ENCODE measurements at regions not wholly inside any gene's neighbourhood (a gene's known extent, or its start where the extent isn't known, plus 50 kb on each side); places are given as distances from the start of the nearest gene placed in this dataset.
A peak's percentile ranks its signal among the peaks of the same experiment; 100 is the strongest.

DNA sequence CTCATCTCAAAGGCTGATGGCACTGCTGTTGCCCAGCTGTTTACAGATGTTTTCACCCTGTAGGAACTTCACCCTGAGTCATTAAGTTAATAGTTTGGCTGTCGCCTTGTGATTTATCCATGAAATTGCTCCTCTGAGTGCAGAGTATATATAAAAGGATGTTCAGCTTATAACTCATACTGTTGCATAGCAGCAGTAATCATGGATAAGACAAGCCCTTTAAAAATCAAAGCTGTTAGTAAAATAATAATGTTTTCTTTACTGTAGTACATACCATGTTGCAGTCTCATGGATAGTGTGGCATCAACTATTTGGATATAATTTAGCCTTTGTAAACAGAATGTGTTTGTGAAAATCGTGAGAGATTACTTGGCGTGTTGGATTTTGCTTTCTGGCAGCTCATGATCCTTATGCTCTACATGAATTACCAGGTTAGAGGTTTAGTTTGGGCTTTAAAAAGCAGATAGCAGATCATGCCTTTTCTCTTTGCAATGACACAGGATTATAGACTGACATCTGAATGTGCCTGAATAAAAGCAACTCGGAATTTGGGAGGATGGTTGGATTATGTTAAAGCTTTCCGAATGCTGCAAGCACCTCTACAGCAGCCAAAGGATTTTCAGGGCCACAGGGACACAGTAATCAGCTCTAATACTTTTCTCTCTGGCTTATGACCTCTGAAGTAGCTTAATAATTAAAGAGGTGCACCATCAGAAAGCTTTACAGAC, 279.7 kb upstream of the ATP2B1 start:
- no peak overlapping the region for H3K4me2 ChIP-seq (ENCODE audit: extremely low read depth, insufficient read depth, low read length)
- H3K4me3 ChIP-seq (replicated peaks in 1 of 4; ENCODE audit: control extremely low read depth in 1 of 4, insufficient read depth in 1 of 4, low read depth in 3 of 4, low read length in 4 of 4): no peak overlapping the region
- DNase-seq (ENCODE audit: low read depth in 2 of 2): peak in 1 of 2 donors; percentile 35
- H2AFZ ChIP-seq (ENCODE audit: low read length): no peak overlapping the region
- H3K27me3 ChIP-seq (ENCODE audit: control insufficient read depth, insufficient read depth, low read length): no peaks in the 10 kb centered on the region
- no peak overlapping the region for H3K27ac ChIP-seq (ENCODE audit: insufficient read depth, low read length)
- no peaks in the 10 kb centered on the region for H3K79me2 ChIP-seq (ENCODE audit: control insufficient read depth, insufficient read depth, low read length)
- H3K9me3 ChIP-seq (ENCODE audit: control insufficient read depth, insufficient read depth, low read depth, low read length): no peaks in the 10 kb centered on the region
- no peak overlapping the region for H3K9ac ChIP-seq (ENCODE audit: insufficient read depth, low read length)
- no peaks in the 10 kb centered on the region for H3K36me3 ChIP-seq (ENCODE audit: control insufficient read depth, insufficient read depth, low read length)
- TF ChIP-seq, protein P1, sequence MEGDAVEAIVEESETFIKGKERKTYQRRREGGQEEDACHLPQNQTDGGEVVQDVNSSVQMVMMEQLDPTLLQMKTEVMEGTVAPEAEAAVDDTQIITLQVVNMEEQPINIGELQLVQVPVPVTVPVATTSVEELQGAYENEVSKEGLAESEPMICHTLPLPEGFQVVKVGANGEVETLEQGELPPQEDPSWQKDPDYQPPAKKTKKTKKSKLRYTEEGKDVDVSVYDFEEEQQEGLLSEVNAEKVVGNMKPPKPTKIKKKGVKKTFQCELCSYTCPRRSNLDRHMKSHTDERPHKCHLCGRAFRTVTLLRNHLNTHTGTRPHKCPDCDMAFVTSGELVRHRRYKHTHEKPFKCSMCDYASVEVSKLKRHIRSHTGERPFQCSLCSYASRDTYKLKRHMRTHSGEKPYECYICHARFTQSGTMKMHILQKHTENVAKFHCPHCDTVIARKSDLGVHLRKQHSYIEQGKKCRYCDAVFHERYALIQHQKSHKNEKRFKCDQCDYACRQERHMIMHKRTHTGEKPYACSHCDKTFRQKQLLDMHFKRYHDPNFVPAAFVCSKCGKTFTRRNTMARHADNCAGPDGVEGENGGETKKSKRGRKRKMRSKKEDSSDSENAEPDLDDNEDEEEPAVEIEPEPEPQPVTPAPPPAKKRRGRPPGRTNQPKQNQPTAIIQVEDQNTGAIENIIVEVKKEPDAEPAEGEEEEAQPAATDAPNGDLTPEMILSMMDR (conservative IDR thresholded peaks at IDR 0.05 in 1 of 2, IDR thresholded peaks at IDR 0.05 in 1 of 2; ENCODE audit: low read depth in 1 of 2, low read length in 2 of 2): no peak
- no peak for TF ChIP-seq EZH2 (IDR thresholded peaks at IDR 0.05; ENCODE audit: low read length, missing control alignments)
- H4K20me1 ChIP-seq (ENCODE audit: control insufficient read depth, extremely low read depth, insufficient read depth, low read length): no peaks in the 10 kb centered on the region
- no peaks in the 10 kb centered on the region for H3K4me1 ChIP-seq (ENCODE audit: control insufficient read depth, extremely low read depth, insufficient read depth, low read length)

DNA sequence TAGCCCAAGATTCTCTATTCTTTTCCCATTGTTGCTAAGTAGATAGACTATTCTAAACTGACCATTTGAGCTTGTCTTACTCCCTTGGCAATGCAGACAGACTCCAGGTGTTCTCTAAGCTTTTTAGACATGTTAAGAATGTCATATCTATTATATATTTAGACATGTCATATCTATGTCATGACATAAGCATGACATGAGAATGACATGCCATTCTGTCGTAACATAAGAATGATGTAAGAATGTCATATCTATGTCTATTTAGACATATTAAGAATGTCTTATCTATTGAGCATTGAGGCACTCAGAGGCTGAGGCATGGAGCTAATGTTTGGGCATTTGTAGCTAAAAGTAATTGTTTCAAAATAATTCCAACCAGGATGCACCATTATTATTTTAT, 277.3 kb upstream of the ATP2B1 start:
- no peak overlapping the region for H3K4me3 ChIP-seq (replicated peaks in 1 of 4; ENCODE audit: control extremely low read depth in 1 of 4, insufficient read depth in 1 of 4, low read depth in 3 of 4, low read length in 4 of 4)
- no peaks in the 10 kb centered on the region for H3K27me3 ChIP-seq (ENCODE audit: control insufficient read depth, insufficient read depth, low read length)
- H3K27ac ChIP-seq (ENCODE audit: insufficient read depth, low read length): no peak overlapping the region
- H3K9me3 ChIP-seq (ENCODE audit: control insufficient read depth, insufficient read depth, low read depth, low read length): no peaks in the 10 kb centered on the region
- TF ChIP-seq EZH2 (IDR thresholded peaks at IDR 0.05; ENCODE audit: low read length, missing control alignments): no peak
- TF ChIP-seq, protein P1 (conservative IDR thresholded peaks at IDR 0.05 in 1 of 2, IDR thresholded peaks at IDR 0.05 in 1 of 2; ENCODE audit: low read depth in 1 of 2, low read length in 2 of 2): no peak
- no peak overlapping the region for H2AFZ ChIP-seq (ENCODE audit: low read length)
- no peak for DNase-seq (ENCODE audit: low read depth in 2 of 2)
- H3K4me2 ChIP-seq (ENCODE audit: extremely low read depth, insufficient read depth, low read length): no peak overlapping the region
- H4K20me1 ChIP-seq (ENCODE audit: control insufficient read depth, extremely low read depth, insufficient read depth, low read length): no peaks in the 10 kb centered on the region
- no peak overlapping the region for H3K9ac ChIP-seq (ENCODE audit: insufficient read depth, low read length)
- H3K4me1 ChIP-seq (ENCODE audit: control insufficient read depth, extremely low read depth, insufficient read depth, low read length): no peaks in the 10 kb centered on the region
- no peaks in the 10 kb centered on the region for H3K79me2 ChIP-seq (ENCODE audit: control insufficient read depth, insufficient read depth, low read length)
- H3K36me3 ChIP-seq (ENCODE audit: control insufficient read depth, insufficient read depth, low read length): no peaks in the 10 kb centered on the region

DNA sequence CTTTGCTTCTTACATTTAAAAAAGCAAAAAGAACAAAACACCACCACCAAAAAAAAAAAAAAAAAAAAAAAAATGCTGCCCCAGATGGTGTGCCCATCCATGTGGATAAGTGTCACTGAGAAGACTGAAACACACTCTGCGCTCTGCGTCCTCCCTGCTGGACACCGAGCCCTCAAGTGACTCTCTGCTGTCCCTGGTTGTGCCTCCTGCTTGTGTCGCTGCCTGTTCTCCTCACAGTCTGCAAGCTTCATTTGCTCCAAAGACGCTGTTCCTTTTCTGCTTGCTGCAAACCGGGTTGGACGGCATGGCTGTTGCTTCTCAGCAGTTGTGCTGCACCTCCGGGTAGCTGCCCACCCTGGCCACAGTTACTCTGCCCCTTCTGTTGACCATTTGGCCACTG, 276.2 kb upstream of the ATP2B1 start:
- TF ChIP-seq EZH2 (IDR thresholded peaks at IDR 0.05; ENCODE audit: low read length, missing control alignments): no peak
- TF ChIP-seq, protein P1 (conservative IDR thresholded peaks at IDR 0.05 in 1 of 2, IDR thresholded peaks at IDR 0.05 in 1 of 2; ENCODE audit: low read depth in 1 of 2, low read length in 2 of 2): no peak
- Histone ChIP-seq H3K9me3 (ENCODE audit: control insufficient read depth, insufficient read depth, low read depth, low read length) (no peaks in the 10 kb centered on the region), H2AFZ (ENCODE audit: low read length) (no peak overlapping the region)

More for the DNA sequence above, 276.2 kb upstream of the ATP2B1 start:
- Histone ChIP-seq H3K27ac (ENCODE audit: insufficient read depth, low read length) (no peak overlapping the region), H3K27me3 (ENCODE audit: control insufficient read depth, insufficient read depth, low read length) (no peaks in the 10 kb centered on the region), H3K4me2 (ENCODE audit: extremely low read depth, insufficient read depth, low read length) (no peak overlapping the region), H3K36me3 (ENCODE audit: control insufficient read depth, insufficient read depth, low read length) (no peaks in the 10 kb centered on the region), H4K20me1 (ENCODE audit: control insufficient read depth, extremely low read depth, insufficient read depth, low read length) (no peaks in the 10 kb centered on the region), H3K79me2 (ENCODE audit: control insufficient read depth, insufficient read depth, low read length) (no peaks in the 10 kb centered on the region), H3K4me3 (replicated peaks in 1 of 4; ENCODE audit: control extremely low read depth in 1 of 4, insufficient read depth in 1 of 4, low read depth in 3 of 4, low read length in 4 of 4) (no peak overlapping the region), H3K9ac (ENCODE audit: insufficient read depth, low read length) (no peak overlapping the region), H3K4me1 (ENCODE audit: control insufficient read depth, extremely low read depth, insufficient read depth, low read length) (no peaks in the 10 kb centered on the region)
- DNase-seq (ENCODE audit: low read depth in 2 of 2): no peak
